GM18498 (cell line): ENCODE measurements at regions not wholly inside any gene's neighbourhood (a gene's known extent, or its start where the extent isn't known, plus 50 kb on each side); places are given as distances from the start of the nearest gene placed in this dataset.

ENCODE experiments used
- ATAC-seq: cut with Tn5 transposase; IDR thresholded peaks from one replicate; pipeline ENCODE4 v1.9.1; 2021; ENCODE audit warnings: mild to moderate bottlenecking, moderate library complexity; ENCODE audit not compliant: unreplicated experiment

DNA sequence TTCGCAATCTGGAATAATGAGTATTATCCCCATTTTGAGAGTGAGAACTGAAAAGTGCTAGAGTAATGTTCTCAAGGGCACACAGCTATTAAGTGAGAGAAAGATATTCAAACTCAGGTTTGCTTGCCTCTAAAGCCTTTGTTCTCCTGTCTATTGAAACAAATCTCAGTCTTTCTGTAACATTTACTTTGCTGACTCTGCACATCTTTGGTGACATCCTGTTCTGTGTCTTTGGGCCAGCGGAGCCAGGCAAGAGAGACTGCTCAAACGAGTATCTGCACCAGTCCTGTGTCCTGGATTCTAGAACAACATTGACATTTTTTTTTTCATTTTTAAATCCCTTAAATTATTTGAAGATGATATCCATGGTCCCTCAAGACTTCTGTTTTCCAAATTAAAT, 1539.2 kb upstream of the PIK3C3 start:
- ATAC-seq = no peak

GRCh38 chr18:40415176-40415791, 1539.8 kb upstream of the PIK3C3 start:
- no peak for ATAC-seq

GRCh38 chr18:40414155-40414754, 1540.8 kb upstream of the PIK3C3 start:
- no peak for ATAC-seq

DNA sequence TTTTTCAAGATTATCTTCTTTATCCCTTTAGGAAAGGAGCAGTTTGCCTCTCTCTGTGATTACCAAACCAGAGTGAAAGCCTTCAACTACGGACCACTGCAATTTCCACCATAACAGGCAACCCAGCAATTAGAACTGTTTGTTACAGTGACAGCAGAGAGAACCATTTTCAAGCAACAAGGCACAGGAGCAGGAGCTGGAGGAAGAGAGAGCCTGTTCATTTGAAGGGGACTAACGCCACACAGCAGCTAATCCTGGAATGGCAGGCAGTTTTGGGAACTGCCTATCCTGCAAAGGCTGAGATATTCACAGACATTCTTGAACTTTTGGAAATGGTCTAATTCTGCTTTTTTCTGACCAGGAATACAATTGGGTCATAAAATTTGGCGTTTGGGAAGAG, 1541.9 kb upstream of the PIK3C3 start:
- no peak for ATAC-seq

GRCh38 chr18:40412410-40412809, 1542.6 kb upstream of the PIK3C3 start:
- ATAC-seq = no peak

DNA sequence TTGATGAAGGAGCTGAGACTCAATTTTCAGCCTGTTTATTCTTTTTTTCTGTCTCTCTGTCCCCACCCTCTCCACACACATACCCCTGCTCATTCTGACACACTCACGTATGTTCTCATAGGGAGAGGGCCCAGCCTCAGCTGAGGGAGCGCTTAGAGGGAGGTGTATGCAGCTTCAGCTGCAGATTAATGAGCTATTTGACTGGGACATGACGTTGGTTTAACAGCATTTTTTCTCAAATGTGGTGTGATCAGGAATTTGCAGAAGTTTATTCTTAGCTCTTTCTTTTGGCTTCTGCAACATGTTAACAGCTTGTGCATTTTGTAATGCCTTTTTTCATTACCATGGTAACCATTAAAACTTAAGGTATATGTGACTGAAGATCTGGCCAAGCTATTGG, 1547.1 kb upstream of the PIK3C3 start:
- ATAC-seq = no peak

DNA sequence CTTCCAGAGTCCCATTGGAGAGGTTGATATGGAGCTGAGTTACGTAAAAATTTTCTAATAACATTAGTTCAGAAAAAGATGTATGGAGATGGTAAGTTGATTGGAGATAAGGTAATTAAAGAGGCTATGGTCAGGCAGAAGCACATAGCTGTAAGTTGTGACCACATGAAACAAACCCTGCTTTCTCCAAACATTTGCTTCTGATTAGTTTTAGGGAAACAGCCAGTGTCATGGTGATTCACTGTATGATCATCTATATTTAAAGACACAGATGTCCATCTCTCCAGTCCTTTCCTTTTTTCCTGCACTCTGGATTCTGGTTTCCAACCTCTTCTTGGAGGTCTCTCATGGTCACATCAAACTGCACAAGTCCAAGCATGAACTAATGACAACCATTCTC, 1550.8 kb upstream of the PIK3C3 start:
- no peak for ATAC-seq

- no peak for ATAC-seq
These were observed 1553.0 kb upstream of the PIK3C3 start for GRCh38 chr18:40402052-40402451.

DNA sequence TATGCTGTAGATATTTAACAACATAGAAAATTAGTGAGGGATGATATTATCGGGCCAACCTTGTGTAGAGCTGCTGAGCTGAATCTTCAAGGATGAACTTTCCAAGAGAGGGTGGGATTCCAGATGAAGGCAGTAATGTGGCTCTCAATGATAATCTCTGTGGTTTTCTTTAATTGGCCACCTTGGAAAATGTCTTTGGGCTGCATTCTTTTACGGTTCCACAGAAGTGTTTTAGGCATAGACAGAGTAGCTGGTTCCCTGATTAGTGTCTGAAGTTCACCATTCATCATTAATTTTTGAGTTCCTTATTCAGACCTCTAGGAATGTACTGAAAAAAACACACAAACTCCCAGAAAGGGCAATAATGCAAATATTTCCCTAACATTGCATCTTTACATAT, 1566.9 kb upstream of the PIK3C3 start:
- ATAC-seq = no peak

DNA sequence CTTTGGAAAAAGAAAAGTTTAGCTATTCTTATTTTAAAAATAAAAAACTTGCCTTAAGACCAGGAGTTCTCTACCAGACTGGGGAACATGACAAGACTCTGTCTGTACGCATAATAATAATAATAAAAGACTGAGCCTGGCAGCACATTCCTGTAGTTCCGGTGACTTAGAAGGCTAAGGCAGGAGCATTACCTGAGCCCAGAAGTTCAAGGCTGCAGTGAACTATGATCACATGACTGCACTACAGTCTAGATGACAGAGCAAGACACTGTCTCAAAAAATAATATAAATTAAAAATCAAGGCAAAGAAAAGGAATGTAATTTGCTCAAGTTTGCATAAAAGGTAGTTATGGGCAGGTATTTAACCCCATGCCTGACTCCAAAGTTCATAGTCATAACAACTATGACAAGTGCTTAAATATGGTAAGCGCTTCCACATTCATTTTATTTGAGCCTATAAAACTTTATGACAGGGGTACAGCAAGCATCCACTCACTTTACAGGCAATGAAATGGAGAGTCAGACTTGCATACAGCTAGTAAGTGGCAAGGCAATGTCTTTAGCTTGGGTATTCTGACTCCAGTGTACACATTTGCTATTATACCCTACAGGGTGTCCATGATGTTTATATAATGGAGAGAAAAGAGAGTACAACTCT, 1567.8 kb upstream of the PIK3C3 start:
- no peak for ATAC-seq

DNA sequence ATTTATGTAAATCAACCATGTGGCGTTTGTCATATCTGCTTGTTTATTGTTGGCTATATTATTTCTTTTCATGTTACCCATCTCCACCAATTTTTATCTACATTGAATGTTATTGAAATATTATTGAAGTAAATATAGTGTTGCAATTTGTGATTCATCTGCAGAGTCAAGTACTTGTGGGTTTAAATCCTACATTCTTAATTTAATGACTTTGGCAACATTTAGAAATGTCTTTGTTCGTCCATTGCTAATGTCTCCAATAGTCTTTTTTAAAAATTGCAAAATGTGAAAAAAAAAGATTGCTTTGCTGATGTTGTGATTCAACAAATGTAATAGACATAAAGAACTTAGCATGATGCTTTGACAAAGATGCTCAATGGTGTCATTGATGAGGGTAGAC, 1572.8 kb upstream of the PIK3C3 start:
- ATAC-seq = no peak

- no peak for ATAC-seq
These were observed 1574.2 kb upstream of the PIK3C3 start for GRCh38 chr18:40380686-40381439.

- ATAC-seq = no peak
These were observed 1579.2 kb upstream of the PIK3C3 start for GRCh38 chr18:40375837-40376236.

DNA sequence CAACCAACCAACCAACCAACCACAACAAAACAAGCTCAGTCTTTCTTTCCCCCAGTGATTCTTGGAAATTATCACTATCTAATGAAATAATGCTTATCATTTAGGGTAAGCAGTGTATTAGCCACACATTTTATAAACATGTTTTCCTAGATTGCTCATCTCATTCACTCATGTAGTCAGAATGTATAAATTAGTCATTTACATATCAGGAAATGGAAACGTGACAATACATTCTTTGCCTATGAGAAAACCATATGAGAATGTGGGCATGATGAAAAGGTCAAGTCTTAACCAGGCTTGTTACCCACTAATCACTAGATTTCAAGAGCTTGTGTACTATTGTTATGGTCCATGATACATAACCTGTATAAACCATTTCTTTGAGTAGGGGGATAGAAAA, 1583.4 kb upstream of the PIK3C3 start:
- no peak for ATAC-seq

- ATAC-seq = no peak
These were observed 1587.5 kb upstream of the PIK3C3 start for GRCh38 chr18:40367576-40367975.

DNA sequence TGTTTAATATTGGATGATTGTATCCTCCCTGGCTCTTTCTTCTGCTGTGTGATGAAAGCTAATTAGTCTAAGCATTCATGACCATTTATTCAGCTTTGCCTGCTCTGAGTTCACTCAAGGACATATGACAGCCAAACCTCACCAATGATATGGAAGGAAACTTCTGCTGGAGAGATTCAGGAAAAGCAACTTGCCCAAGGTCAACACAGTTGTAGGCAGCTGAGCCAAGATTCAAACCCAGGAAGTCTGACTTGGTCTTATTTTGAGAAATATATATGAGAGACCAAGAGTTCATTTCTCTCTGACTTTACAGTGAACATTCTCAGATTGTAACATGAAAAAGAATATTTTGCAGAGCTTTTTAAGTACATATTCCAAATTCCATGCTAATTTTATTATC, 1588.5 kb upstream of the PIK3C3 start:
- ATAC-seq = no peak

GRCh38 chr18:40365526-40365925, 1589.5 kb upstream of the PIK3C3 start:
- no peak for ATAC-seq

DNA sequence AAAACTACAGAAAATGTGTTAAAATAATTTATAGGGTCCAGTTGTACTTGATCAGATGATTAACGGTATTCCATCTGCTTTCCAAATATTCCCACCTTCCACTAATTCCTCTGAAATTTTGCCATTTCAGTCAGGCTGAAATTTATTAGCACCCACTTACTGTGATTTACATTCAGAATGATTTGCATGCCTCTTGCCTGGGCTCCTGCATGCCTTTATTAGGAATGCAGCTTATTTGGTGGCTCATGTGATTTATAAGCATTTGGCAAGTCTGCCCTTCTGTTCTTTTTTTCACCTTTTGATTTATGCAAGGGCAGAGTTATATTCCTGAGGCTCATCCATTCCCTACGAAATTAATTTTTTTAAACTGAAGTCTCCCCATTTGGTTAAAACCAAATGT, 1594.5 kb upstream of the PIK3C3 start:
- ATAC-seq = no peak

- ATAC-seq = no peak
These were observed 1597.5 kb upstream of the PIK3C3 start for GRCh38 chr18:40357536-40357935.

- ATAC-seq = no peak
These were observed 1598.9 kb upstream of the PIK3C3 start for GRCh38 chr18:40356168-40356567.

GRCh38 chr18:40355726-40356125, 1599.3 kb upstream of the PIK3C3 start:
- ATAC-seq = no peak

- ATAC-seq = no peak
These were observed 1606.8 kb upstream of the PIK3C3 start for GRCh38 chr18:40348196-40348595.
